ENCODE measurements at regions not wholly inside any gene's neighbourhood (a gene's known extent, or its start where the extent isn't known, plus 50 kb on each side); places are given as distances from the start of the nearest gene placed in this dataset.
"Not testable (repeated sequence)": the region's sequence is repeated elsewhere in the genome, so short reads cannot be mapped to it uniquely, and the experiment has no call there.

GRCh38 chr2:129347486-129348217 is 631.8 kb upstream of the RAB6C start:
- no peak for DNase-seq

- no peak for DNase-seq
These were observed 624.8 kb upstream of the RAB6C start for GRCh38 chr2:129354631-129355030.

GRCh38 chr2:129361688-129362087 is 617.8 kb upstream of the RAB6C start:
- no peak for DNase-seq

- no peak for DNase-seq
These were observed 613.2 kb upstream of the RAB6C start for GRCh38 chr2:129366263-129366662.

GRCh38 chr2:129367107-129367506 is 612.4 kb upstream of the RAB6C start:
- no peak for DNase-seq

GRCh38 chr2:129369437-129369836 is 610.0 kb upstream of the RAB6C start:
- no peak for DNase-seq

GRCh38 chr2:129374452-129374851 is 605.0 kb upstream of the RAB6C start:
- no peak for DNase-seq

GRCh38 chr2:129375632-129376425 is 603.6 kb upstream of the RAB6C start:
- no peak for DNase-seq

- DNase-seq, result no peak
These were observed 602.9 kb upstream of the RAB6C start for GRCh38 chr2:129376426-129377077.

- no peak for DNase-seq
These were observed 602.4 kb upstream of the RAB6C start for GRCh38 chr2:129377078-129377469.

GRCh38 chr2:129378186-129378585 is 601.3 kb upstream of the RAB6C start:
- DNase-seq, result no peak

- no peak for DNase-seq
These were observed 600.1 kb upstream of the RAB6C start for GRCh38 chr2:129379411-129379810.

GRCh38 chr2:129381789-129382188 is 597.7 kb upstream of the RAB6C start:
- no peak for DNase-seq

- no peak for DNase-seq
These were observed 590.6 kb upstream of the RAB6C start for GRCh38 chr2:129388870-129389269.

GRCh38 chr2:129393816-129394215 is 585.6 kb upstream of the RAB6C start:
- DNase-seq, result no peak

- DNase-seq, result no peak
These were observed 582.4 kb upstream of the RAB6C start for GRCh38 chr2:129396980-129397599.

GRCh38 chr2:129400826-129401225 is 578.6 kb upstream of the RAB6C start:
- DNase-seq, result no peak

GRCh38 chr2:129402076-129402475 is 577.4 kb upstream of the RAB6C start:
- DNase-seq, result no peak

GRCh38 chr2:129404000-129404685 is 575.3 kb upstream of the RAB6C start:
- no peak for DNase-seq

- DNase-seq, result no peak
These were observed 570.9 kb upstream of the RAB6C start for GRCh38 chr2:129408570-129408969.

- not testable (repeated sequence) for DNase-seq
These were observed 562.4 kb upstream of the RAB6C start for GRCh38 chr2:129417041-129417440.

GRCh38 chr2:129422028-129422427 is 557.4 kb upstream of the RAB6C start:
- DNase-seq, result no peak

Measured in activated CD8-positive, alpha-beta memory T cell treated with anti-CD3 and anti-CD28 coated beads for 24 hours (primary cell).